ENCODE measurements at regions not wholly inside any gene's neighbourhood (a gene's known extent, or its start where the extent isn't known, plus 50 kb on each side); places are given as distances from the start of the nearest gene placed in this dataset.
A peak's percentile ranks its signal among the peaks of the same experiment; 100 is the strongest.

DNA sequence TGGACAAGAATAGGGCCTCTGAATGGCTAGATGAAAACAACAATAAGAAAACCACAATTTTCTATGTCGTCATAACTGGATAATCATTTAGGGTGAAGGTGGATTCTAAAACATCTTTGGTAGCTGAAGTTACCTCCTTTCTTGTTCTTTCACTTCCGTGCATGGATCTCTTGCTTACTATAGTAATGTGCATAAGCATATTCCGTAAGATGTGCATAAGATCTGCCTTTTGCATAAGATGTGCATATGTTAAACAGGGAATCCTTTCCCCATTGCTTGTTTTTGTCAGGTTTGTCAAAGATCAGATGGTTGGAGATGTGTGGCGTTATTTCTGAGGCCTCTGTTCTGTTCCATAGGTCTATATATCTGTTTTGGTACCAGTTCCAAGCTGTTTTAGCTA lies 353.6 kb downstream of the MTX2 start:
- no peak for DNase-seq

GRCh38 chr2:176626796-176627195 lies 357.6 kb downstream of the MTX2 start:
- no peak for DNase-seq

DNA sequence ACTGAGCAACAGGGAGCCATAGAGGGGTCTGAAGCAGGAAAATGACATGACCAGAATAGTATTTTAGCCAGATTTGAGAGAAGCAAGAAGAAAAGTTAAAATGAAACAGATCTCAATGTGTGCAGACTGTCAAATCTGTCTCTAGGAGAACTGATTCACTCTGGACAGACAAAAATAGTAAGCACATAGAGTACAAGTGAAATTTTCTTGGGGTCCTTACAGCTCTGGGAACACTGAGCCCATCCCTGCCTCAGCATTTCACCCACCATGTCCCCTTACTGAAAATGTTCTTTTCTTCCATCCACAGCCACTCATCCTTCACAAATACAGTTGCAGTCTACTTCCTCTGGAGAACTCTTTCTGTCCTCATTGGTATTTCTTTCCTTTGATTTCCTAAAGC lies 359.2 kb downstream of the MTX2 start:
- no peak for DNase-seq

GRCh38 chr2:176633754-176634153 lies 364.5 kb downstream of the MTX2 start:
- DNase-seq: no peak

GRCh38 chr2:176636401-176636800 lies 367.2 kb downstream of the MTX2 start:
- no peak for DNase-seq

DNA sequence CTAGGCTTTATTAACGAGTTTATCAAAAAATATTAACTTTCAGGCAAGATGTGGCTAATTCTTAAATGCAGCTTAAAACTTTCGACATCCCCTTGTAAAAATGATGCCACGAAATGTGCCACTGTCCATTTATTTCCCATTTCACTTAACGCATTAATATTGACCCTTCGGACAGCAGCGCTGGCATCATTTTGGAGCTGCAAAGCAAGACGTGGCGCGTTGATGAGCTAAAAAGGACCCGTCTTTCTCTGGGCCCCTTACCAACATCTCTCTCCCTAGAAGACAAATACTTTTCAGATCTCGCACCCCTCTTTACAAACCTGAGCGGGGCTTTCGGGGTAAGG lies 367.9 kb downstream of the MTX2 start:
- no peak for DNase-seq

GRCh38 chr2:176637486-176638166 lies 368.4 kb downstream of the MTX2 start:
- DNase-seq: no peak

GRCh38 chr2:176638167-176639015 lies 369.1 kb downstream of the MTX2 start:
- peak; percentile 11 to 51 for DNase-seq

DNA sequence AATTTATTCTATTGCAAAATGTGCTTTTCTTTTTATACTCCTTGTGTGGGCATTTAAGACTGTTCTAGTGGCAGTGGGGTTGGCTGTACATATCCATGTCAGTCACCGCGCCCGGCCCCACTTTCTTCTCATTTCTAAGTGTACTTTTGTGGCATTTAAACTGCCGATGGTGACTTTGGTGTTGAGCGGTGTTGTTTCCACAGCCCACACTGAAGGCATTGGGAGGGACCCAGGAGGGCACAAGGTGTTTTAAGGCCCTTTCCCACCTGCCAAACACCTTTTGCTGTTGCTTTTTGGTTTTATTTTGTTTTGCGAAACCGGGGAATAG lies 369.7 kb downstream of the MTX2 start:
- DNase-seq: no peak

- no peak for DNase-seq
Observed at GRCh38 chr2:176639671-176640070, 370.4 kb downstream of the MTX2 start.

DNA sequence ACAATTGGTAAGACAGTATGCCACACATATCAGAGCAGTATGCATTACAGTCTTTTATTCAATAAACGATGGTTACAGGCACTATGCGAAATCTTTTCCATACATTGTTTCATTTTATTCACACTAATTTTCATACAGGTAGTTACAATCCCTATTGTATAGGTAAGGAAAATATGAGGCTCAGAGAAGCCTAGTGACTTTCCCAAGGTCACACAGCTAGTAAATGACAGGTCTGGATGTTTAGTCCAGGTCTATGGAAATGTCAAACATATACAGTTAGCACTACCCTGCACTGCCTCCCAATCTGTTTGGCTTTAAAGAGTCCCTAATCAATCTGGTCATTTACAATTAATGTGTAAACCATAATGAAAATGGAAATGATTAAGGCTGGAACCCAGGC lies 372.2 kb downstream of the MTX2 start:
- DNase-seq: no peak

- no peak for DNase-seq
Observed at GRCh38 chr2:176642074-176642473, 372.8 kb downstream of the MTX2 start.

DNA sequence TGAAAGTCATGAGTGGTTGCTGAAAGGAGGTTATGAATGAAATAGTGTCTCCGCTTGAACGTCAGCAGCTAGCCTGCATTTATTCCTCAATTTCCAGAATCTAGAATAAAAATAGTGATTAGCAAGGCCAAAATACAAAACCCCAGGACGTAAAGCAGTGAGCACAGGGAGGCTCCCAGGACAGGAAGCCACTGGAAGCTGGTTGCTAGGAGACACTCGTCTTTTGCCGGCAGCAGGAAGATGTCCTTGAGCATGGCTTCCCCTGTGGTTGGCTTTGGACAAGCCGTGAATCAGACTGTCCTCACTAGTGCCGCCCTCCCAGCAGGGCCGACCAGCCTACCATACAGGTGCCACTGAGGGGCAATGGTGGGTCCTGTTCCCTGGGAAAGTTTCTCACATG lies 374.4 kb downstream of the MTX2 start:
- DNase-seq: no peak

DNA sequence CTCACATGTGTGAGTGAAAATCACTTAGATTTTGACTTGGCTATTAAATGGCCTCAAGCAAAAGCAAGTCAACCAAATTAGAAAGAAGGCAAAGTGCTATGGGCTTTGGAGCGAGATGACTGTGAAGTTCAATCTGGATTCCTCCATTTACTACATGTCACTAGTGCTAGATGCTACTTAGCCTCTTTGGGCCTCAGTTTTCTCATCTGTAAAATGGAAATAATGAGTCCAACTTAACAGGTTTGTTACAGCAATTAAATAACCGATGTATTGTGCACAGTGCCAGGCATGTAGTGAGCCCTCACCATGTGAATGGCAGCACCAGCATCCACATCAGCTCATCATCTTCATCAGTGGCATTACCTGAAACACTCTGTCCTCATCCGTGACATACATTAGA lies 376.3 kb downstream of the MTX2 start:
- no peak for DNase-seq

- no peak for DNase-seq
Observed at GRCh38 chr2:176646033-176646615, 376.9 kb downstream of the MTX2 start.

DNA sequence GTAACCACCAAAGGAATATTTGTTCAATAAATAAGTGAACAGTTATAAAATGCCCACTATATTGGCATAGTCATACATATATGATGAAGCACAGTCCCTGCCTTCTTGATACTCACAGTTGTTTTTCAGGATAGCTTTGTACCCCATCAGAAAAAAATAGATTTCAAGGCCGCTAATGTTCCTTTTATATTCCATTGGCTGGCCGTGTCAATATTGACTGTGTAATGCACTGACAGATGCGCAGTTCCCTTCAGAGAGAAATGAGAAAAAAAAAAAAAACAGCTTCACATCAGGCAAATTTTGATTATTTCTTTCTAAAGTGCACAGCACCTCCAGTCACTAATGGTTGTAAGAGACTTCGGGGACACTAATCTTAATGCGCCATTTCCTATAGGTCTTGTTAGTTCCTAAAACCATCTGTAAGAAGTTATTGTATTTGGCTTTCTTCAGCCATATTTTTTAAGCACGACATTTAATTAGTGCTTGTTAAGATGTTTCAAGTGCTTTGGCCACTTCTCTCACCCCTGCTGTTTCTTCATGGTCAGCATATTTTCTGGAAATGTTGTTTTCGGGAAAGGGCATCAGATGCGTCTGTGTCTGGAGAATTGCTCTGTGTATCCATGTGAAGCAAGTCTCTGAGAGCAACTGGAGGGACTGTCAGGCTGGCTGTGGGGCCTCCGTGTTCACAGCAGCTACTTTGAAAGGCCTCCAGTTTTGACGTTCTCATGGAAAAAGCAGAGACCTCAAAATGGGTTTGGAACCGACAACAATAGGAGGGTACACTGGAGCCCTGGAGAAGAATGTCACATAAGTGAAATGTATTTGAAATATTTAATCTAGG lies 378.3 kb downstream of the MTX2 start:
- no peak for DNase-seq

DNA sequence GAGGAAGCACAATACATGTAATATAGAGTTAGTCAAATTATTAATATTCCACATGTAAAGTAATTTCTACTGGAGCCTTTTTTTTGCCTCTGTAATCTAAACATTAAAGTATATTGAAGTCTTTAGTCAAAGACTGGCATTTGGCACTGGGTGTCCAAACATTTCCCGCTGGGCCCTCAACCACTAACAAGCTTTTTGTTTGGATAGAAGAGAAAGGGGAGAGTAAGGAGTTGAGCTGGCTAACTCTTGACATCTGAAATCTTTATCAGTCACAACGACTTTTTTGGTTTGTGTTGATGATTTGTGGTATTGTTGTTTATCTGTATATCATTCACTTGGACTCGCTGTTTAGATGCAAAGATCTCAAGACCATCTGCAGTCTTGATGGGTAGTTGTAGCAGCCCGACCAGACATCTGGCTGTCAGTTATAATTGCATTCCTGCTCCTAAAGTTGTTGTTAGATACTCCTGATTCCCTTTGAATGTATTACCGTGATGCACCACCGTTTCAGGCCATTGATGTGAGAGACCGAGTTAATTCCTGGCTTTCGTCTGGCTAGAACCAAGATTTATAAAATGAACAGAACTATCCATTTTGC lies 379.6 kb downstream of the MTX2 start:
- no peak for DNase-seq

- DNase-seq: no peak
Observed at GRCh38 chr2:176650104-176650837, 381.0 kb downstream of the MTX2 start.

DNA sequence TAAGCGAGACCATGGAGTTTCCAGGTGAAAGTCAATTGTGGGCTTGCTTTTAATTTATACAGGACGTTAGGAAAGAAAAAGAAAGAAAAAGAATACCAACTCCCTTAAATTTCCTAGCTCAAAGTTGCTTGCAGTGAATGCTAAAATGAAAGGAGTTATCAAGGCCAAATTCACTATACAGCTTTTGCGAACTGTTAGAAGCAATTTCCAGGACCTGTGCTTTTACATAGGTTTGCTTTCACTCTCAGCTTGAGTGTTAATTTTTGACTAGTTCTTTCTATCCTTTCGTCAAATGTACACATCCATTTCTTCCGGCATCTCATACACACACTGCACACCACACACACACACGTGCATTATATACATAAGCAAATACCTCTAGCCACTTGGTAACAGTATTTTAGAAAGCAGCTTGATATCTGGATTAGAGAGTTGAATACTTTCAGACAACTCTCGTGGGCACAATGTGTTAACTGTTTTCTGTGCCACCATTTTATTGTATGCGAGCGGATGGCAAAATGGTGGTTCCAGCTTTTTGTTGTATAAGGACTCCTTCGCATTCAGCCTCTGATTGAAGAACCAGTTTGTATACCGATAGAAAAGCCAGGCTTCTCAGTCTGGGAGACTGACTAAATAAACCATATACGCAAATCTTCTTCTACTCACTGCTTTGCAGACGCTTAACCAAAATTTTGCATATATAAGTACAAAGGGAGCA lies 381.8 kb downstream of the MTX2 start:
- DNase-seq: no peak

GRCh38 chr2:176652300-176653182 lies 383.3 kb downstream of the MTX2 start:
- DNase-seq: peak in 1 of 2 donors; percentile 39

Measured in bone marrow (tissue), 2 donors.